Peyer's patch (tissue), 4 donors: ENCODE measurements at regions not wholly inside any gene's neighbourhood (a gene's known extent, or its start where the extent isn't known, plus 50 kb on each side); places are given as distances from the start of the nearest gene placed in this dataset.

Experiments
- POLR2A ChIP-seq, 2 donors: fragments of 450-650 bp; IDR thresholded peaks; one replicate each; pipeline ENCODE4 v1.5.1; 2017; ENCODE audit warnings: antibody characterized with exemption in 2 of 2, mild to moderate bottlenecking in 2 of 2, moderate library complexity in 2 of 2
- TF ChIP-seq, protein P1 (sequence below), 6 experiments: fragments of 450-650 bp in 4 of 6; fragments of 200-600 bp in 2 of 6; sonication (generic) in 1 of 6; IDR thresholded peaks; one replicate each; pipeline ENCODE4 v1.5.1; 2017 to 2019; ENCODE audit warnings: antibody characterized with exemption in 6 of 6, mild to moderate bottlenecking in 3 of 6, moderate library complexity in 1 of 6

DNA sequence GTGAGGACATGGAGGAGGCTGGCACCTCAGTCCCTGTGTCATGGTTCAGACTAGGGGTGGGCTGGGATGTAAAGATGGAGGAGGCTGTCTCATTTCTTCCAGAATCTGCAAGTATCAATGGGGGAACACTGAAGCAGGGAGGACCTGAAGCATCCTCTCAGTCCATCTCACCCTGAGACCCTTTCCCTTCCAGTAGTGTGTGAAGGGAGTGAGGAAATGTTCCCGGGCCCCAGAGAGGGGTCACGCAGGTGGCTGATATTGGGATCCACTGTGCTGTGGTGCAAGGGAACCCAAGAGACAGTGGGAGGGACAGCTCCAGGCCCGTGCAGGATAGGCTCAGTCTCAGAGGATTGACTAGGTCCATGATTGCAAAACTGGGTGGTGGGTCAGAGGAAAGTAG, 72.2 kb upstream of the ADPGK start:
- TF ChIP-seq, protein P1, sequence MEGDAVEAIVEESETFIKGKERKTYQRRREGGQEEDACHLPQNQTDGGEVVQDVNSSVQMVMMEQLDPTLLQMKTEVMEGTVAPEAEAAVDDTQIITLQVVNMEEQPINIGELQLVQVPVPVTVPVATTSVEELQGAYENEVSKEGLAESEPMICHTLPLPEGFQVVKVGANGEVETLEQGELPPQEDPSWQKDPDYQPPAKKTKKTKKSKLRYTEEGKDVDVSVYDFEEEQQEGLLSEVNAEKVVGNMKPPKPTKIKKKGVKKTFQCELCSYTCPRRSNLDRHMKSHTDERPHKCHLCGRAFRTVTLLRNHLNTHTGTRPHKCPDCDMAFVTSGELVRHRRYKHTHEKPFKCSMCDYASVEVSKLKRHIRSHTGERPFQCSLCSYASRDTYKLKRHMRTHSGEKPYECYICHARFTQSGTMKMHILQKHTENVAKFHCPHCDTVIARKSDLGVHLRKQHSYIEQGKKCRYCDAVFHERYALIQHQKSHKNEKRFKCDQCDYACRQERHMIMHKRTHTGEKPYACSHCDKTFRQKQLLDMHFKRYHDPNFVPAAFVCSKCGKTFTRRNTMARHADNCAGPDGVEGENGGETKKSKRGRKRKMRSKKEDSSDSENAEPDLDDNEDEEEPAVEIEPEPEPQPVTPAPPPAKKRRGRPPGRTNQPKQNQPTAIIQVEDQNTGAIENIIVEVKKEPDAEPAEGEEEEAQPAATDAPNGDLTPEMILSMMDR (IDR thresholded peaks at IDR 0.05), result no peak
- TF ChIP-seq POLR2A (IDR thresholded peaks at IDR 0.05), result no peak
